Astrocyte of the spinal cord (primary cell): ENCODE measurements at regions not wholly inside any gene's neighbourhood (a gene's known extent, or its start where the extent isn't known, plus 50 kb on each side); places are given as distances from the start of the nearest gene placed in this dataset.
A peak's percentile ranks its signal among the peaks of the same experiment; 100 is the strongest.

Source experiments
- DNase-seq: peaks from one replicate; pipeline ENCODE4 v3.0.0; 2011; ENCODE audit warnings: low read depth, low spot score
- H3K4me3 ChIP-seq: 2 replicates; pipeline ENCODE4 v1.5.1; 2011; ENCODE audit warnings: low read depth, mild to moderate bottlenecking, low read length, moderate library complexity
- in situ Hi-C: cut with HindIII; loops from 2 replicates; pipeline ENCODE4 v1.10.0; 2017; ENCODE audit warnings: low sequenced_read_pairs
- TF ChIP-seq, protein P1 (sequence below): IDR thresholded peaks from 2 replicates; pipeline ENCODE4 v1.5.1; 2012; ENCODE audit warnings: low read depth, mild to moderate bottlenecking, low read length, inconsistent platforms

GRCh38 chr4:135533053-135533452 is 1331.5 kb upstream of the PABPC4L start:
- TF ChIP-seq, protein P1, sequence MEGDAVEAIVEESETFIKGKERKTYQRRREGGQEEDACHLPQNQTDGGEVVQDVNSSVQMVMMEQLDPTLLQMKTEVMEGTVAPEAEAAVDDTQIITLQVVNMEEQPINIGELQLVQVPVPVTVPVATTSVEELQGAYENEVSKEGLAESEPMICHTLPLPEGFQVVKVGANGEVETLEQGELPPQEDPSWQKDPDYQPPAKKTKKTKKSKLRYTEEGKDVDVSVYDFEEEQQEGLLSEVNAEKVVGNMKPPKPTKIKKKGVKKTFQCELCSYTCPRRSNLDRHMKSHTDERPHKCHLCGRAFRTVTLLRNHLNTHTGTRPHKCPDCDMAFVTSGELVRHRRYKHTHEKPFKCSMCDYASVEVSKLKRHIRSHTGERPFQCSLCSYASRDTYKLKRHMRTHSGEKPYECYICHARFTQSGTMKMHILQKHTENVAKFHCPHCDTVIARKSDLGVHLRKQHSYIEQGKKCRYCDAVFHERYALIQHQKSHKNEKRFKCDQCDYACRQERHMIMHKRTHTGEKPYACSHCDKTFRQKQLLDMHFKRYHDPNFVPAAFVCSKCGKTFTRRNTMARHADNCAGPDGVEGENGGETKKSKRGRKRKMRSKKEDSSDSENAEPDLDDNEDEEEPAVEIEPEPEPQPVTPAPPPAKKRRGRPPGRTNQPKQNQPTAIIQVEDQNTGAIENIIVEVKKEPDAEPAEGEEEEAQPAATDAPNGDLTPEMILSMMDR = no peak
- DNase-seq = no peak
- H3K4me3 ChIP-seq = no peak overlapping the region
- in situ Hi-C loops = no loop called here

GRCh38 chr4:135532132-135532531 is 1330.5 kb upstream of the PABPC4L start:
- DNase-seq = no peak
- in situ Hi-C loops = no loop called here
- no peak overlapping the region for H3K4me3 ChIP-seq
- TF ChIP-seq, protein P1 = no peak

GRCh38 chr4:135515295-135515694 is 1313.7 kb upstream of the PABPC4L start:
- no peak overlapping the region for H3K4me3 ChIP-seq
- in situ Hi-C loops = no loop called here

GRCh38 chr4:135510582-135510981 is 1309.0 kb upstream of the PABPC4L start:
- TF ChIP-seq, protein P1 = no peak
- no peak overlapping the region for H3K4me3 ChIP-seq
- no peak for DNase-seq
- in situ Hi-C loops = no loop called here

More at GRCh38 chr4:135515295-135515694, 1313.7 kb upstream of the PABPC4L start:
- peak; percentile 66 for DNase-seq
- TF ChIP-seq, protein P1 = no peak

- H3K4me3 ChIP-seq = no peak overlapping the region
- DNase-seq = peak; percentile 89
- in situ Hi-C loops = no loop called here
- TF ChIP-seq, protein P1 = no peak
Observed at GRCh38 chr4:135508006-135508714, 1306.6 kb upstream of the PABPC4L start.

DNA sequence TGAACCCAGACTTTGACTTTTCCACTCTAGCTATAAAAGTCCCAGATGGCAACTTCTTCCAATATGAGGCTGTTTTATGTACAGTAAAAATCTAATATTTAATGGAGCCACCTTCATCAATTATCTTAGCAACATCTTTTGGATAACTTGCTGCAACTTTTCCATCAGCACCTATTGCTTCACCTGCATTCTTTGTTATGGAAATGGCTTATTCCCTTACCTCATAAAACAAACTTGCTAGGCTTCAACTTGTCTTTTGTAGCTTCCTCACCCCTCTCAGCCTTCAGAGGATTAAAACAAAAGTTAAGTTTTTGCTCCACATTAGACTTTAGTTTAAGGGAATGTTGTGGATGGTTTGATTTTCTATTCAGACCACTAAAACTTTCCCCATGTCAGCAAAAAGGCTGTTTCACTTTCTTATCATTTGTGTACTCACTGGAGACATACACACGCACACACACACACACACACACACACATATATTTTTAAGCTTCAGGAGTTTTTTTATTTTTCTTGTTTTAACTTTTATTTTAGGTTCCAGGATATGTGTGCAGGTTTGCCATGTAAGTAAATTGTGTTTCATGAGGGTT is 1296.1 kb upstream of the PABPC4L start:
- no peak overlapping the region for H3K4me3 ChIP-seq
- in situ Hi-C loops = no loop called here
- TF ChIP-seq, protein P1 = no peak
- no peak for DNase-seq
